Liver (tissue), 6 donors: ENCODE measurements at regions not wholly inside any gene's neighbourhood (a gene's known extent, or its start where the extent isn't known, plus 50 kb on each side); places are given as distances from the start of the nearest gene placed in this dataset.
"Not testable (repeated sequence)": the region's sequence is repeated elsewhere in the genome, so short reads cannot be mapped to it uniquely, and the experiment has no call there.

Source experiments
- DNase-seq: peaks from one replicate; pipeline ENCODE4 v3.0.0-alpha.2; 2017; ENCODE audit warnings: low spot score
- H3K27ac ChIP-seq, 2 donors: one replicate each; pipeline ENCODE4 v1.7.0; 2013; ENCODE audit warnings: inconsistent platforms in 2 of 2, low read length in 2 of 2, control low read depth in 1 of 2, low read depth in 1 of 2, mild to moderate bottlenecking in 1 of 2
- H3K27me3 ChIP-seq, 4 donors: one replicate each; pipeline versions ENCODE4 v1.6.1 to v1.7.0; 2013; ENCODE audit warnings: low read length in 3 of 4, inconsistent platforms in 1 of 4, mild to moderate bottlenecking in 1 of 4, moderate library complexity in 1 of 4; ENCODE audit not compliant: control insufficient read depth in 4 of 4, insufficient read depth in 4 of 4
- H3K36me3 ChIP-seq, 4 donors: one replicate each; pipeline versions ENCODE4 v1.6.1 to v1.7.0; 2013; ENCODE audit warnings: low read length in 3 of 4, mild to moderate bottlenecking in 3 of 4, low read depth in 1 of 4, moderate library complexity in 1 of 4; ENCODE audit not compliant: control insufficient read depth in 4 of 4, insufficient read depth in 3 of 4
- H3K4me1 ChIP-seq, 4 donors: one replicate each; pipeline versions ENCODE4 v1.6.1 to v1.7.0; 2013; ENCODE audit warnings: low read length in 3 of 4, mild to moderate bottlenecking in 3 of 4, moderate library complexity in 1 of 4; ENCODE audit not compliant: control insufficient read depth in 4 of 4, insufficient read depth in 4 of 4
- H3K4me3 ChIP-seq, 3 donors: one replicate each; pipeline versions ENCODE4 v1.6.1 to v1.7.0; 2013; ENCODE audit warnings: low read length in 3 of 3, control low read depth in 1 of 3, low read depth in 1 of 3, mild to moderate bottlenecking in 1 of 3
- H3K9ac ChIP-seq, 2 donors: one replicate each; pipeline ENCODE4 v1.7.0; 2013; ENCODE audit warnings: low read length in 2 of 2, mild to moderate bottlenecking in 2 of 2, moderate library complexity in 2 of 2, control low read depth in 1 of 2, low read depth in 1 of 2
- H3K9me3 ChIP-seq, 4 donors: one replicate each; pipeline versions ENCODE4 v1.6.1 to v1.7.0; 2013; ENCODE audit warnings: low read length in 3 of 4; ENCODE audit not compliant: control insufficient read depth in 4 of 4
- WGBS: extraction: QIAGEN DNeasy Blood & Tissue Kit; methylation state at CpG from one replicate; pipeline ENCODE4 v1.1.7; 2013; 5-methylcytosine and 5-hydroxymethylcytosine counted together
- donor health status: healthy.
- donor health status: healthy.
- donor health status: healthy.

GRCh38 chr5:20752179-20752578 lies 764.2 kb upstream of the CDH18 start:
- DNase-seq, H3K9me3 ChIP-seq, H3K27ac ChIP-seq, H3K4me3 ChIP-seq, H3K36me3 ChIP-seq, H3K27me3 ChIP-seq, H3K4me1 ChIP-seq, H3K9ac ChIP-seq: not testable (repeated sequence)
- no CpG with 5 or more reads among the region's 2 CpGs for WGBS

GRCh38 chr5:20735715-20736114 lies 747.7 kb upstream of the CDH18 start:
- H3K4me3 ChIP-seq, H3K27ac ChIP-seq, H3K27me3 ChIP-seq, H3K36me3 ChIP-seq, H3K4me1 ChIP-seq, H3K9ac ChIP-seq, H3K9me3 ChIP-seq, DNase-seq: not testable (repeated sequence)
- 34% methylated on average over 2 of the region's 2 CpGs for WGBS

GRCh38 chr5:20732223-20732622 lies 744.2 kb upstream of the CDH18 start:
- not testable (repeated sequence) for DNase-seq, H3K9ac ChIP-seq, H3K36me3 ChIP-seq, H3K4me1 ChIP-seq, H3K27ac ChIP-seq, H3K4me3 ChIP-seq, H3K9me3 ChIP-seq, H3K27me3 ChIP-seq
- 73% methylated on average over 1 of the region's 1 CpG for WGBS

- not testable (repeated sequence) for H3K27ac ChIP-seq, H3K9ac ChIP-seq, DNase-seq, H3K4me1 ChIP-seq, H3K9me3 ChIP-seq, H3K36me3 ChIP-seq, H3K27me3 ChIP-seq, H3K4me3 ChIP-seq
- 80% methylated on average over 3 of the region's 3 CpGs for WGBS
These were observed 733.3 kb upstream of the CDH18 start for GRCh38 chr5:20721286-20721685.

- not testable (repeated sequence) for H3K27ac ChIP-seq, DNase-seq, H3K36me3 ChIP-seq, H3K4me1 ChIP-seq, H3K9me3 ChIP-seq, H3K4me3 ChIP-seq, H3K9ac ChIP-seq, H3K27me3 ChIP-seq
- 87% methylated on average over 4 of the region's 4 CpGs for WGBS
These were observed 723.6 kb upstream of the CDH18 start for GRCh38 chr5:20711520-20712155.

- not testable (repeated sequence) for H3K27ac ChIP-seq, H3K9me3 ChIP-seq, H3K4me3 ChIP-seq, H3K9ac ChIP-seq, H3K4me1 ChIP-seq, DNase-seq, H3K36me3 ChIP-seq, H3K27me3 ChIP-seq
- WGBS = 76% methylated on average over 5 of the region's 5 CpGs
These were observed 719.6 kb upstream of the CDH18 start for GRCh38 chr5:20707634-20708033.
